HFFc6 (cell line): ENCODE measurements at regions not wholly inside any gene's neighbourhood (a gene's known extent, or its start where the extent isn't known, plus 50 kb on each side); places are given as distances from the start of the nearest gene placed in this dataset.

Experiments
- DNase-seq: peaks from one replicate; pipeline ENCODE4 v3.0.0-alpha.2; 2018
- H3K27ac Mint-ChIP-seq: 2 replicates; pipeline ENCODE4 v1.8.0; 2020; ENCODE audit warnings: mild to moderate bottlenecking, mixed read lengths
- H3K27me3 Mint-ChIP-seq: 2 replicates; pipeline ENCODE4 v1.8.0; 2021; ENCODE audit warnings: mild to moderate bottlenecking, moderate library complexity, mixed read lengths; ENCODE audit not compliant: insufficient read depth
- H3K36me3 Mint-ChIP-seq: 2 replicates; pipeline ENCODE4 v1.8.0; 2021; ENCODE audit warnings: low read depth, mixed read lengths
- H3K4me1 Mint-ChIP-seq: 2 replicates; pipeline ENCODE4 v1.8.0; 2020; ENCODE audit warnings: low read depth, mixed read lengths
- H3K4me3 Mint-ChIP-seq: 2 replicates; pipeline ENCODE4 v1.8.0; 2020; ENCODE audit warnings: mild to moderate bottlenecking, moderate library complexity, mixed read lengths
- H3K9me3 Mint-ChIP-seq: 2 replicates; pipeline ENCODE4 v1.8.0; 2020; ENCODE audit warnings: mild to moderate bottlenecking, mixed read lengths
- TF ChIP-seq, protein P1 (sequence below): fragments of 200-600 bp; sonication (generic); IDR thresholded peaks from 2 replicates; pipeline ENCODE4 v1.5.0; 2021; ENCODE audit warnings: antibody characterized with exemption, mild to moderate bottlenecking

- Mint-ChIP-seq H3K27me3 (peaks cover 9% of the 10 kb centered on the region), H3K27ac (no peak overlapping the region), H3K36me3 (peaks cover 5% of the 10 kb centered on the region; the same call in 1 of the 2 replicates), H3K9me3 (peaks cover 9% of the 10 kb centered on the region; the same call in 1 of the 2 replicates), H3K4me3 (no peak overlapping the region), H3K4me1 (no peaks in the 10 kb centered on the region)
- DNase-seq: no peak
- TF ChIP-seq, protein P1, sequence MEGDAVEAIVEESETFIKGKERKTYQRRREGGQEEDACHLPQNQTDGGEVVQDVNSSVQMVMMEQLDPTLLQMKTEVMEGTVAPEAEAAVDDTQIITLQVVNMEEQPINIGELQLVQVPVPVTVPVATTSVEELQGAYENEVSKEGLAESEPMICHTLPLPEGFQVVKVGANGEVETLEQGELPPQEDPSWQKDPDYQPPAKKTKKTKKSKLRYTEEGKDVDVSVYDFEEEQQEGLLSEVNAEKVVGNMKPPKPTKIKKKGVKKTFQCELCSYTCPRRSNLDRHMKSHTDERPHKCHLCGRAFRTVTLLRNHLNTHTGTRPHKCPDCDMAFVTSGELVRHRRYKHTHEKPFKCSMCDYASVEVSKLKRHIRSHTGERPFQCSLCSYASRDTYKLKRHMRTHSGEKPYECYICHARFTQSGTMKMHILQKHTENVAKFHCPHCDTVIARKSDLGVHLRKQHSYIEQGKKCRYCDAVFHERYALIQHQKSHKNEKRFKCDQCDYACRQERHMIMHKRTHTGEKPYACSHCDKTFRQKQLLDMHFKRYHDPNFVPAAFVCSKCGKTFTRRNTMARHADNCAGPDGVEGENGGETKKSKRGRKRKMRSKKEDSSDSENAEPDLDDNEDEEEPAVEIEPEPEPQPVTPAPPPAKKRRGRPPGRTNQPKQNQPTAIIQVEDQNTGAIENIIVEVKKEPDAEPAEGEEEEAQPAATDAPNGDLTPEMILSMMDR: no peak
These were observed 128.3 kb upstream of the CLINT1 start for GRCh38 chr5:157987259-157987658.

DNA sequence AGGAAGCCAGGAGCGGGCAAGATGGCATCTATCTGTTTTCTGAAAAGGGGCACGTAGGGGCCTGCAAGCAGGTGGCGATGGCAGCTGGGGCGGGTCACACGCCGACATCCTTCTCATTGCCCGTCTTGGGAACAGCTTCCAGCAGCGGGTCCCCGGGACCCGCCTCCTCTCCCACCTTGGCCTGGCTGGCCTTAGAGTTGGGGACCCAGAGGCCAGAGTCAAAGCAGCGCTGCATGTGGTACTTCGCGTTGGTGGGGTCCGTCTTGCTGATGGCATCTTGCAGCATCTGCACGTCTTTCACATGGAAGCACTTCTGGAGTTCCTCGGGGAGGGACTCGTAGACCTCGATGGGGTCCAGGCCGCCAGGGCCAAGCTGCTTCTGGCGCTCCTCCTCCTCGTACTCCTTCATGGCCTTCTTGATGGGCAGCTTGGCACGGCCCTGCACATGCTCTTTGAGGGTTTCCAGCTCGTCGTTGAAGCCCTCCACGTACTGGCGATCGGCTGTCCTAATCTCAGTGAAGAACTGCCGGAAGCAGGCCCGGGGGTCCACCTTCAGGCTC, 127.6 kb upstream of the CLINT1 start:
- H3K27me3 Mint-ChIP-seq: peaks cover 9% of the 10 kb centered on the region
- H3K27ac Mint-ChIP-seq: no peak overlapping the region
- H3K4me3 Mint-ChIP-seq: no peak overlapping the region
- H3K4me1 Mint-ChIP-seq: no peaks in the 10 kb centered on the region
- no peak for DNase-seq
- H3K9me3 Mint-ChIP-seq: peaks cover 9% of the 10 kb centered on the region; the same call in 1 of the 2 replicates
- TF ChIP-seq, protein P1: no peak
- H3K36me3 Mint-ChIP-seq: peaks cover 5% of the 10 kb centered on the region; the same call in 1 of the 2 replicates

- Mint-ChIP-seq H3K27ac (no peak overlapping the region), H3K9me3 (peaks cover 9% of the 10 kb centered on the region; the same call in 1 of the 2 replicates), H3K27me3 (peaks cover 9% of the 10 kb centered on the region), H3K4me3 (no peak overlapping the region), H3K36me3 (peaks cover 5% of the 10 kb centered on the region; the same call in 1 of the 2 replicates), H3K4me1 (no peaks in the 10 kb centered on the region)
- no peak for DNase-seq
- TF ChIP-seq, protein P1: no peak
These were observed 125.7 kb upstream of the CLINT1 start for GRCh38 chr5:157984611-157985010.

DNA sequence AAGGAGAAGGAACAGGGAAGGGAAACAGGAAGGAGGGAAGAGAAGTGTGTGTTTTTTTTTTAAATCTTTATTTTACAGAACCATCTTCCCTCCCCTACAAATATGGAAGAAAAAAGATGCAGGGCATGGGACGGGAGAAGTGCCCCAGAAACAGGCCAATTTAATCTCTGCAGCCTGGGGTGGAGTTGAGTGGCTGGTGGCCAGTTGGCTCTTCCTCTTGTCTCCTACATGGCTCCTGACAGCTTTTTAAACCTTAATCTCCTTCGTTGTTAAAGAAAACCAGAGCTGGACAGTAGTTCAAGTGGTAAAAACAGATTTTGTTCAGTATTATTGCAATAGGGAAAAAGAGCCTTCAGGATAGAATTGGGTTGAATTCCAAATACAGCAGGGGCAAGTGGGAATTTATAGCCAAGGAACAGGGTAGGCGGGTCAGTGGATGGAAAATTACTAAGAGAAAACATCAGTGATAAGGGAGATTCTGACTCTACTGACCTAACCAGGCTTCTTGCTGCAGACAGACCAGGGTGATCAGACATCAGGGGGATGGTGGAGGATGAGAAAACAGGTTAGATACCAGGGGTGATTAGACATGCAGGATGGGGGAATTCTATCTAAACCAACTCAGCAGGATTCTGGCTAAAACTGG, 125.1 kb upstream of the CLINT1 start:
- Mint-ChIP-seq H3K27me3 (peaks cover 7% of the 10 kb centered on the region), H3K4me1 (no peaks in the 10 kb centered on the region), H3K27ac (no peak overlapping the region), H3K4me3 (no peak overlapping the region), H3K9me3 (peaks cover 9% of the 10 kb centered on the region; the same call in 1 of the 2 replicates), H3K36me3 (peaks cover 5% of the 10 kb centered on the region; the same call in 1 of the 2 replicates)
- TF ChIP-seq, protein P1: no peak
- DNase-seq: no peak

GRCh38 chr5:157978061-157978460, 119.1 kb upstream of the CLINT1 start:
- Mint-ChIP-seq H3K9me3 (no peaks in the 10 kb centered on the region), H3K4me1 (no peaks in the 10 kb centered on the region), H3K27me3 (peaks cover 5% of the 10 kb centered on the region), H3K4me3 (no peak overlapping the region), H3K27ac (no peak overlapping the region), H3K36me3 (no peaks in the 10 kb centered on the region)
- DNase-seq: no peak
- TF ChIP-seq, protein P1: no peak
